ENCODE measurements at regions not wholly inside any gene's neighbourhood (a gene's known extent, or its start where the extent isn't known, plus 50 kb on each side); places are given as distances from the start of the nearest gene placed in this dataset.

- no peak overlapping the region for H3K4me3 ChIP-seq (ENCODE audit: low read depth, poor library complexity, severe bottlenecking)
- TF ChIP-seq CTCF (IDR thresholded peaks at IDR 0.05) (no peak), POLR2A (IDR thresholded peaks at IDR 0.05) (no peak)
- DNase-seq (ENCODE audit: low spot score in 2 of 2) = no peak
- 24 to 36% methylated on average over 5 of the region's 5 CpGs for whole genome bisulfite sequencing, 2 donors
- intact Hi-C loops (cut with DNase I; ENCODE audit: low total_unique reads) = no loop called here
Measured at GRCh38 chr10:85413570-85413969, 953.0 kb downstream of the GRID1 start.

- 68 to 75% methylated on average over 8 of the region's 8 CpGs for WGBS, 2 donors
- no peak for TF ChIP-seq POLR2A (IDR thresholded peaks at IDR 0.05)
- no peak for TF ChIP-seq CTCF (IDR thresholded peaks at IDR 0.05)
- no peak overlapping the region for H3K4me3 ChIP-seq (ENCODE audit: low read depth, poor library complexity, severe bottlenecking)
- intact Hi-C loops (cut with DNase I; ENCODE audit: low total_unique reads) = no loop called here
- no peak for DNase-seq (ENCODE audit: low spot score in 2 of 2)
Measured at GRCh38 chr10:85420501-85421191, 945.9 kb downstream of the GRID1 start.

GRCh38 chr10:85421421-85421820 is 945.2 kb downstream of the GRID1 start:
- no peak overlapping the region for H3K4me3 ChIP-seq (ENCODE audit: low read depth, poor library complexity, severe bottlenecking)
- TF ChIP-seq CTCF (IDR thresholded peaks at IDR 0.05) = no peak
- no peak for TF ChIP-seq POLR2A (IDR thresholded peaks at IDR 0.05)
- WGBS, 2 donors = 72 to 76% methylated on average over 9 of the region's 9 CpGs
- intact Hi-C loops (cut with DNase I; ENCODE audit: low total_unique reads) = no loop called here
- no peak for DNase-seq (ENCODE audit: low spot score in 2 of 2)

GRCh38 chr10:85429126-85429525 is 937.5 kb downstream of the GRID1 start:
- WGBS, 2 donors = 43 to 51% methylated on average over 3 of the region's 3 CpGs
- no peak for DNase-seq (ENCODE audit: low spot score in 2 of 2)
- intact Hi-C loops (cut with DNase I; ENCODE audit: low total_unique reads) = no loop called here
- H3K4me3 ChIP-seq (ENCODE audit: low read depth, poor library complexity, severe bottlenecking) = no peak overlapping the region
- no peak for TF ChIP-seq CTCF (IDR thresholded peaks at IDR 0.05)
- TF ChIP-seq POLR2A (IDR thresholded peaks at IDR 0.05) = no peak

GRCh38 chr10:85430991-85431390 is 935.6 kb downstream of the GRID1 start:
- no peak for DNase-seq (ENCODE audit: low spot score in 2 of 2)
- WGBS, 2 donors = 84 to 92% methylated on average over 2 of the region's 2 CpGs
- intact Hi-C loops (cut with DNase I; ENCODE audit: low total_unique reads) = no loop called here
- no peak overlapping the region for H3K4me3 ChIP-seq (ENCODE audit: low read depth, poor library complexity, severe bottlenecking)
- TF ChIP-seq CTCF (IDR thresholded peaks at IDR 0.05) (no peak), POLR2A (IDR thresholded peaks at IDR 0.05) (no peak)

- WGBS, 2 donors = 92 to 94% methylated on average over 7 of the region's 7 CpGs
- intact Hi-C loops (cut with DNase I; ENCODE audit: low total_unique reads) = no loop called here
- no peak overlapping the region for H3K4me3 ChIP-seq (ENCODE audit: low read depth, poor library complexity, severe bottlenecking)
- no peak for DNase-seq (ENCODE audit: low spot score in 2 of 2)
- TF ChIP-seq CTCF (IDR thresholded peaks at IDR 0.05) (no peak), POLR2A (IDR thresholded peaks at IDR 0.05) (no peak)
Measured at GRCh38 chr10:85433248-85433647, 933.3 kb downstream of the GRID1 start.

Data from lower leg skin (tissue), 4 donors.